HG03520 (cell line): ENCODE measurements at regions not wholly inside any gene's neighbourhood (a gene's known extent, or its start where the extent isn't known, plus 50 kb on each side); places are given as distances from the start of the nearest gene placed in this dataset.
A peak's percentile ranks its signal among the peaks of the same experiment; 100 is the strongest.

Experiments used
- ATAC-seq: cut with Tn5 transposase; IDR thresholded peaks from one replicate; pipeline ENCODE4 v1.9.1; 2021; ENCODE audit warnings: mild to moderate bottlenecking, moderate library complexity; ENCODE audit not compliant: unreplicated experiment

- peak; percentile 85 for ATAC-seq
Measured at GRCh38 chr7:33750177-33750576, 155.2 kb upstream of the BMPER start.

- ATAC-seq, result no peak
Measured at GRCh38 chr7:33751443-33751842, 153.9 kb upstream of the BMPER start.

GRCh38 chr7:33753881-33754525 lies 151.3 kb upstream of the BMPER start:
- no peak for ATAC-seq

- ATAC-seq, result no peak
Measured at GRCh38 chr7:33754933-33755928, 150.1 kb upstream of the BMPER start.

GRCh38 chr7:33757050-33757449 lies 148.3 kb upstream of the BMPER start:
- no peak for ATAC-seq

DNA sequence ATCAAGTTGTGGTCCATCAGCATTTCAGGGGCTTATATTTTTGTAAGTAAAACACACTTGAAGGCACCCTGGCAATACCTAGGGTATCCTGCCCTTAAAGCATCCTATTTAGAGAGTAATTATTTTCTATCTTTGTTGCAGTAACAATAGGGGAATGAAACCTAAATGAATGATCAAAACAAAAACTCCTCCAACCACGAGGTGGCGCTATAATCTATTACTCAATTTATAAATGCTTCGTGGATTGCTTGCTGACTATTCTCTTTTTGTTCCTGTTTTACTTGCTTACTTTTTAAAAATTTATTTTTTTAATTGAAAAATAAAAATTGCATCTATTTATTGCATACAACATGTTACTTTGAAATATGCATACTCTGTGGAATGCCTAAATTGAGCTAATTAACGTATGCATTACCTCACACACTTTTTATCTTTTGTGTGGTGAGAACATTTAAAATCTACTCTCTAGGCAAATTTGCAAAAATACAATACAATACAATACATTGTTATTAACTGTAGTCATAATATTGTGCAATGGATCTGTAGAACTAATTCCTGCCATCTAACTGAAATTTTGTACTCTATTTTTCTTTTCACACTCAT lies 147.7 kb upstream of the BMPER start:
- ATAC-seq, result no peak

DNA sequence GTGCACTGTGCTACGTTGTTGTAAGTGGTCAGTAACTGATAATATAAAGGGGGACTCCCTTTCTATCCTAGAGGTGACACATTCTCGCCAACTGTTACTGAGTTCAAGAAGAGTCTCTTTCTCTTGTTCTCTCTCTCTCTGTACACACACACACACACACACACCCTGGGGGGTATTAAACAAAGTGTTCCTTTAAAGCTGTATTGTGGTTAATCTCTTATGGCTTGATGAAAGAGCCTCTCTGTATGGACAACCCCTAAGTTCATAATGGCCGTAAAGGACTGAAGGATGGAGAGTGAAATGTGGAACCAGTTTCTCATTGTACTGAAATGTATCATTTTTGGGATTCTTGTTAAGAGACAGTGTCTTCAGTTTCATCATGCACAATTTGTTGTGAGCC lies 145.2 kb upstream of the BMPER start:
- ATAC-seq, result no peak

- no peak for ATAC-seq
Measured at GRCh38 chr7:33760834-33761233, 144.5 kb upstream of the BMPER start.

- no peak for ATAC-seq
Measured at GRCh38 chr7:33761449-33762080, 143.8 kb upstream of the BMPER start.

DNA sequence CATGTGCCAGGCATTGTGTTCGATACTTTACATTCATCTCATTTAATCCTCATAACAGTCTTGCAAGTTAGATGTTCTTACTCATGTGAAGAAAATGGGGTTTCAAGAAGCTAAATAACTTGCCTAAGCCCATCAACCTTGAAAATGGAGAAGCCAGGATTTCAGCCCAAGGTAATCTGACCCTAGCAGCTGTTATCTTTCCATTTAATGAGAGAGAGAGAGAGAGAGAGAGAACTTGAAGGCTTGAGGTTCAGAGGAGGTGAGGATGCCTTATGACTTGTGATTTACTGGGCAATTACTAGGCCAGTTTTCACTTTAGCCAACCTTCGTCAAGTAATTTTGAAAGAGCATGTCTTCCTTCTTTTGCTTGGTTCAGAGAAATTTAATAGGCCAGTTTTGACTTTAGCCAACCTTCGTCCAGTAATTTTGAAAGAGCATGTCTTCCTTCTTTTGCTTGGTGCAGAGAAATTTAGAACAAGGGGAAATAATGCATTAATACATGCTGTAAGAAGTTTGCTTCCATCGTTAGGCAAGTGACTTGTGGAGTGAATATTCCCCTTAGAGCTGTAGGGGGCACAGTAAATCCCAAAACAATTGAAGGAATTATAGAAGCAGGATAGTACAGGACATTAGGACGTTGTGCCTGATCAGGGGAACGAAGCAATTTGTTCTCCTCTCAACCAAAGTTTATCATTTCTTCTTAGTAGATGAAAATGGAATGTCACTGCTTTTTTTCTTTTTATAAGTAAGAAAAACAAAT lies 143.0 kb upstream of the BMPER start:
- no peak for ATAC-seq

GRCh38 chr7:33762911-33763306 lies 142.4 kb upstream of the BMPER start:
- ATAC-seq, result no peak

- no peak for ATAC-seq
Measured at GRCh38 chr7:33764752-33765451, 140.4 kb upstream of the BMPER start.

DNA sequence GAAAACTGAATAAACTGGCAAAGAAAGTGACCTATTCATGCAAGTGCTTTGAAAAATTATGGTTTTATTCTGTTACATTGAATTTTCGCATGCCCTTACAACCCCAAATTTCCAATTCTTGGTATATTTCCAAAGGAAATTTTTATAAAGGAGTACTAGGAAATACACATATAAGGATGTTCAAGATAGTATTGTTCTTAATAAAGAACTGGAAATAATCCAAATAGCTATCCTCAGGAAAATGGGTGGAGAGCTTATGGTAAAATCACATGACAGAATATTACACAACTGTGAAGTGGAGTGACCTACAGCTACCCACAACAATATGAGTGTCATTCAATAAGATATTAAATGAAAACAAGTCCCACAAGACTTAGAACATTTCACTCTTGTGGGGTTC lies 138.9 kb upstream of the BMPER start:
- ATAC-seq, result no peak

GRCh38 chr7:33769930-33770329 lies 135.4 kb upstream of the BMPER start:
- no peak for ATAC-seq

DNA sequence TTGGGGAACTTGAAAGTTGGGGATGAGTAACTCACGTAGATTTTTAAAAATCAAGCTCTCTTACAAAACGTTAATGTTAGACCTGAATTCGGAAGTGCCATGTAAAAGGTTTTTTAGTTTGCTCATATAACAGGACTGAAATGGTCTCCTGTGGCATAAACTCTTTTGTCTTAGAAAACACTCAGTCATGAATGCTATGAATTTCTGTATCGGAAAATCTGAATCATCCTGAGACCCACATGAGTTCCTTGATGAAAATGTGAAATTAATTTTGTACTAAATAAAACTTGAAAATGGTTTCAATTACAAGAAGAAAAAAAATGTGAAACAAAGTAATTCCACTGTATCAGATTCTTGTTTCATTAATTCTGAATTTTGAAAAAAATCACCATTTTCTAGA lies 134.8 kb upstream of the BMPER start:
- ATAC-seq, result no peak

DNA sequence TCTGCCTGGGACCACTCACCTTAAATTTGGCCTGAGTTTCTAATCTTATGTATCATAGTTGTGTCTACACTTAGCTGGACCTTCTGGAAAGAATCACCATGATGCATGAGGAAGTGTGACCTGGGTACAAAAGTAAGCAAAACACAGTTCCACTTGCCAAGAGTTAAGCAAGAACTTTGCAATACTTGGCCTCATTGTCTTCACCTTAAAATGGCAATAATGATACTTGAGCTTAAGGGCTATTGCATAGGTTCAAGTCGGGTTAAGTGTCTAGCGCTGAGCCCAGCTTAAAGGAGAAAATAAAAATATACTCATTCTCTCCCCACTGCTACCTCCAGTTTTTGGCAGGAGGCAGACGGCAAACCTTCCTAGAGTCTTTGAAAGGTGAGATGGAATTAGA lies 133.9 kb upstream of the BMPER start:
- ATAC-seq, result no peak

- ATAC-seq, result no peak
Measured at GRCh38 chr7:33773053-33773452, 132.3 kb upstream of the BMPER start.

- no peak for ATAC-seq
Measured at GRCh38 chr7:33774762-33775523, 130.4 kb upstream of the BMPER start.

DNA sequence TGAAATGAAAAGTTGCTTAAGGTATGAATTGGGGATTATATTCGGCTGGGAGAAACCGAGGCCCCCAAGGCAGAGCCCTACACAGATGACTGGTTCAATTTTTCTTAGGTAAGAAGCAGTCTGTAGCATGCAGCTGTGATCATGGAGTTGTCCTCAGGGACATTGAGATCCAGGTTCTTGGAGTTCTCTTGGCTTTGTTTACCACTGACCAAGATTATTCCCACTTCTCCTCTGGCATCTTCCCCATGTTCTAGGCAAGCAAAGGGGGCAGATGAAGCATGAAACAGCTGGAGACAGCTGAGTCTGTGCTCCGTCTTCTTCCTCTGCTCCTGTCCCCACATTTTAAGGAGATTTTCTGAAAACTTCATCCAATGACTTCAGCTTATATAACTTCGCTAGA lies 129.5 kb upstream of the BMPER start:
- no peak for ATAC-seq
